HCT116 (cell line): ENCODE measurements at regions not wholly inside any gene's neighbourhood (a gene's known extent, or its start where the extent isn't known, plus 50 kb on each side); places are given as distances from the start of the nearest gene placed in this dataset.

ENCODE experiments used
- ATAC-seq: fragments of 200-7000 bp; cut with Tn5 transposase; 2 replicates; pipeline ENCODE4 v1.9.1; 2020; ENCODE audit warnings: mild to moderate bottlenecking, moderate library complexity
- BruUV-seq: library from RNA; stranded (reverse); fragments of 400-500 nt; replicated peaks from 2 replicates; lab custom pipeline; 2021; lab: Mats Ljungman, UMichigan
- CTCF ChIA-PET: fragments of 300-600 bp; sonication (Branson Sonifier 250); formaldehyde crosslinking; loops from one replicate; lab custom pipeline; 2021; ENCODE audit warnings: antibody characterized with exemption; lab: Charles Lee
- POLR2A ChIA-PET: fragments of 300-600, 350-600 bp; sonication (Branson Sonifier 250); formaldehyde crosslinking; loops from one replicate; lab custom pipeline; 2021; ENCODE audit warnings: antibody characterized with exemption; lab: Charles Lee
- RAD21 ChIA-PET, 2 experiments: fragments of 300-600 bp; sonication (Branson Sonifier 250); formaldehyde crosslinking; loops; one replicate each; lab custom pipeline; 2023; ENCODE audit warnings: low total read pairs in 2 of 2; ENCODE audit not compliant: uncharacterized antibody in 2 of 2, unreplicated experiment in 2 of 2, low non-redundant PET in 1 of 2; lab: Charles Lee
- DNase-seq: peaks from one replicate; pipeline ENCODE4 v3.0.0-alpha.2; 2010; ENCODE audit warnings: low read depth, low spot score
- H2AFZ ChIP-seq: fragments of 200-600 bp; shearing (Covaris generic), sonication (generic); 2 replicates; pipeline ENCODE4 v1.6.1; 2017; ENCODE audit warnings: low read depth, mixed run types, mixed read lengths, antibody characterized with exemption, low read length; ENCODE audit not compliant: poor library complexity, severe bottlenecking
- H3K27ac ChIP-seq: 2 replicates; pipeline ENCODE4 v1.5.1; 2012; ENCODE audit warnings: low read depth, low read length
- H3K27me3 ChIP-seq: fragments of 200-600 bp; sonication (generic); 2 replicates; pipeline ENCODE4 v1.6.1; 2016; ENCODE audit warnings: mixed run types, low read length, mixed read lengths; ENCODE audit not compliant: insufficient read depth
- H3K36me3 ChIP-seq, 2 experiments: fragments of 200-500 bp in 1 of 2; fragments of 200-600 bp in 1 of 2; sonication (Bioruptor generic) in 1 of 2; sonication (generic) in 1 of 2; 2 replicates each; pipeline versions ENCODE4 v1.5.1 to v1.6.1; 2014 to 2016; ENCODE audit warnings: low read length in 2 of 2, inconsistent platforms in 1 of 2, mixed read lengths in 1 of 2, mixed run types in 1 of 2; ENCODE audit not compliant: insufficient read depth in 2 of 2, control insufficient read depth in 1 of 2
- H3K4me1 ChIP-seq, 2 experiments: fragments of 200-600 bp in 1 of 2; sonication (generic) in 1 of 2; 2 replicates each; pipeline versions ENCODE4 v1.5.1 to v1.6.1; 2012 to 2017; ENCODE audit warnings: low read length in 2 of 2, inconsistent platforms in 1 of 2, mild to moderate bottlenecking in 1 of 2, mixed read lengths in 1 of 2, mixed run types in 1 of 2, moderate library complexity in 1 of 2; ENCODE audit not compliant: insufficient read depth in 2 of 2, control insufficient read depth in 1 of 2
- H3K4me2 ChIP-seq: fragments of 200-600 bp; sonication (generic); 2 replicates; pipeline ENCODE4 v1.6.1; 2017; ENCODE audit warnings: mixed run types, low read length, mixed read lengths
- H3K4me3 ChIP-seq, 2 experiments: fragments of 200-600 bp in 1 of 2; sonication (generic) in 1 of 2; replicated peaks in 1 of 2; 2 replicates each; pipeline ENCODE4 v1.5.1; 2011 to 2016; ENCODE audit warnings: low read length in 2 of 2, control low read depth in 1 of 2, low read depth in 1 of 2, mild to moderate bottlenecking in 1 of 2, mixed read lengths in 1 of 2, mixed run types in 1 of 2
- H3K79me2 ChIP-seq: fragments of 200-600 bp; sonication (generic); 2 replicates; pipeline ENCODE4 v1.6.1; 2017; ENCODE audit warnings: mild to moderate bottlenecking, mixed run types, low read length, moderate library complexity, mixed read lengths; ENCODE audit not compliant: insufficient read depth
- H3K9ac ChIP-seq: fragments of 200-600 bp; sonication (generic); 2 replicates; pipeline ENCODE4 v1.6.1; 2016; ENCODE audit warnings: low read length, mixed read lengths
- H3K9me2 ChIP-seq: fragments of 200-600 bp; sonication (generic), shearing (Covaris generic); 2 replicates; pipeline ENCODE4 v1.6.1; 2017; ENCODE audit warnings: mixed run types, mild to moderate bottlenecking, moderate library complexity; ENCODE audit not compliant: insufficient read depth
- H3K9me3 ChIP-seq, 2 experiments: fragments of 200-500 bp in 1 of 2; fragments of 200-600 bp in 1 of 2; sonication (Bioruptor generic) in 1 of 2; sonication (generic) in 1 of 2; 2 replicates each; pipeline ENCODE4 v1.6.1; 2014 to 2017; ENCODE audit warnings: low read length in 2 of 2, mixed read lengths in 2 of 2, inconsistent platforms in 1 of 2, low read depth in 1 of 2, mild to moderate bottlenecking in 1 of 2, mixed run types in 1 of 2, moderate library complexity in 1 of 2; ENCODE audit not compliant: control insufficient read depth in 1 of 2, insufficient read depth in 1 of 2
- H4K20me1 ChIP-seq: fragments of 200-600 bp; sonication (generic), shearing (Covaris generic); 2 replicates; pipeline ENCODE4 v1.6.1; 2017; ENCODE audit warnings: mixed run types, mild to moderate bottlenecking, moderate library complexity; ENCODE audit not compliant: insufficient read depth
- ATF3 ChIP-seq: IDR thresholded peaks from 2 replicates; pipeline ENCODE4 v1.6.1; 2012
- CBX3 ChIP-seq: IDR thresholded peaks from 2 replicates; pipeline ENCODE4 v1.6.1; 2012; ENCODE audit warnings: low read depth
- CEBPB ChIP-seq: IDR thresholded peaks from 2 replicates; pipeline ENCODE4 v1.6.1; 2012; ENCODE audit warnings: low read depth
- EGR1 ChIP-seq: IDR thresholded peaks from 2 replicates; pipeline ENCODE4 v1.6.1; 2012; ENCODE audit warnings: low read depth
- ELF1 ChIP-seq: IDR thresholded peaks from 2 replicates; pipeline ENCODE4 v1.6.1; 2012; ENCODE audit warnings: low read depth, borderline replicate concordance
- EZH2 ChIP-seq: fragments of 200-600 bp; sonication (generic); IDR thresholded peaks from 2 replicates; pipeline ENCODE4 v1.6.1; 2017; ENCODE audit warnings: antibody characterized with exemption, mixed run types
- FOSL1 ChIP-seq: IDR thresholded peaks from 2 replicates; pipeline ENCODE4 v1.6.1; 2012; ENCODE audit warnings: low read depth
- JUND ChIP-seq: IDR thresholded peaks from 2 replicates; pipeline ENCODE4 v1.6.1; 2012
- MAX ChIP-seq: IDR thresholded peaks from 2 replicates; pipeline ENCODE4 v1.6.1; 2012
- POLR2A ChIP-seq: IDR thresholded peaks from 2 replicates; pipeline ENCODE4 v1.7.0; 2011; ENCODE audit warnings: borderline replicate concordance; ENCODE audit not compliant: insufficient read depth, insufficient read length; ENCODE audit errors: extremely low read depth
- RAD21 ChIP-seq: IDR thresholded peaks from 2 replicates; pipeline ENCODE4 v1.6.1; 2012; ENCODE audit warnings: low read depth, mild to moderate bottlenecking
- REST ChIP-seq: IDR thresholded peaks from 2 replicates; pipeline ENCODE4 v1.6.1; 2012; ENCODE audit warnings: low read depth
- SIN3A ChIP-seq: IDR thresholded peaks from 2 replicates; pipeline ENCODE4 v1.6.1; 2012; ENCODE audit warnings: low read depth
- YY1 ChIP-seq: IDR thresholded peaks from 2 replicates; pipeline ENCODE4 v1.6.1; 2011; ENCODE audit warnings: low read length, low read depth, moderate library complexity, mild to moderate bottlenecking; ENCODE audit not compliant: insufficient replicate concordance; ENCODE audit errors: extremely low read depth
- ZBTB33 ChIP-seq: IDR thresholded peaks from 2 replicates; pipeline ENCODE4 v1.6.1; 2011; ENCODE audit warnings: mild to moderate bottlenecking, low read length, moderate library complexity; ENCODE audit not compliant: insufficient replicate concordance; ENCODE audit errors: extremely low read depth
- ZNF274 ChIP-seq: fragments of 200-500 bp; sonication (Bioruptor generic); IDR thresholded peaks from 2 replicates; pipeline ENCODE4 v1.6.1; 2014; ENCODE audit warnings: mild to moderate bottlenecking, low read depth, low read length, inconsistent platforms
- intact Hi-C: fragments of 100-400 bp; cut with micrococcal nuclease; formaldehyde crosslinking; loops from 2 replicates; pipeline ENCODE4 v1.10.0; 2022

- TF ChIP-seq REST (no peak), FOSL1 (no peak), CEBPB (no peak), MAX (no peak)
Observed at GRCh38 chr6:168964138-168964835, 289.4 kb downstream of the THBS2 start (continued).

- BruUV-seq: no TSS peak
- CTCF ChIA-PET: no interaction called here
- ATAC-seq (no peak), DNase-seq (no peak)
- Histone ChIP-seq H3K36me3 (no peaks in the 10 kb centered on the region), H3K4me1 (no peaks in the 10 kb centered on the region), H2AFZ (no peak overlapping the region), H3K9me2 (no peaks in the 10 kb centered on the region), H4K20me1 (no peaks in the 10 kb centered on the region), H3K4me2 (no peak overlapping the region), H3K79me2 (no peaks in the 10 kb centered on the region), H3K9ac (no peak overlapping the region), H3K9me3 (no peaks in the 10 kb centered on the region), H3K4me3 (no peak overlapping the region), H3K27me3 (no peaks in the 10 kb centered on the region), H3K27ac (no peak overlapping the region)
- POLR2A ChIA-PET: no interaction called here
- TF ChIP-seq YY1 (no peak), ELF1 (no peak), ATF3 (no peak), EGR1 (no peak), ZBTB33 (no peak), SIN3A (no peak), ZNF274 (no peak), POLR2A (no peak), RAD21 (no peak), JUND (no peak), CBX3 (no peak), MAX (no peak), EZH2 (no peak)
- intact Hi-C loops: no loop called here
- RAD21 ChIA-PET: no interaction called here
Observed at GRCh38 chr6:168962886-168963285, 290.8 kb downstream of the THBS2 start.
